GM12878 (cell line): ENCODE measurements at regions not wholly inside any gene's neighbourhood (a gene's known extent, or its start where the extent isn't known, plus 50 kb on each side); places are given as distances from the start of the nearest gene placed in this dataset.

Experiments used
- ATAC-seq: fragments of 200-7000 bp; cut with Tn5 transposase; 3 replicates; pipeline ENCODE4 v1.9.1; 2020; ENCODE audit warnings: mild to moderate bottlenecking, moderate library complexity
- BruUV-seq: library from RNA; stranded (reverse); fragments of 400-500 nt; replicated peaks from 2 replicates; lab custom pipeline; 2021; lab: Mats Ljungman, UMichigan
- CTCF ChIA-PET: fragments of 300-600 bp; sonication (Branson Sonifier 250); formaldehyde crosslinking; extraction: SDS; loops from one replicate; lab custom pipeline; 2021; ENCODE audit warnings: inconsistent platforms; lab: Yijun Ruan, JAX
- POLR2A ChIA-PET: fragments of 350-600 bp; formaldehyde crosslinking; extraction: SDS; loops from one replicate; lab custom pipeline; 2021; ENCODE audit warnings: inconsistent platforms; lab: Charles Lee
- RAD21 ChIA-PET: fragments of 300-600 bp; sonication (Branson Sonifier 250); formaldehyde crosslinking; loops from one replicate; lab custom pipeline; 2023; ENCODE audit warnings: antibody characterized with exemption; ENCODE audit not compliant: unreplicated experiment; lab: Charles Lee
- SMC1A ChIA-PET: fragments of 300-600 bp; sonication (Branson Sonifier 250); formaldehyde crosslinking; loops from one replicate; lab custom pipeline; 2023; ENCODE audit not compliant: unreplicated experiment, uncharacterized antibody; lab: Charles Lee
- DNase-seq: peaks from one replicate; pipeline ENCODE4 v3.0.0-alpha.2; 2011; ENCODE audit warnings: low read depth, low spot score
- FAIRE-seq: peaks from 3 replicates; lab custom pipeline; 2011; peaks lifted over from hg19 to GRCh38; lab: Jason Lieb, UNC
- H2AFZ ChIP-seq: 2 replicates; pipeline ENCODE4 v1.6.0; 2011; ENCODE audit warnings: low read depth, low read length, control low read depth; ENCODE audit not compliant: control insufficient read depth
- H3K27ac ChIP-seq: 2 replicates; pipeline ENCODE4 v1.5.1; 2011; ENCODE audit warnings: control low read depth; ENCODE audit not compliant: control insufficient read depth, insufficient read depth
- H3K27me3 ChIP-seq, 2 experiments: replicated peaks in 1 of 2; 2 replicates each; pipeline versions ENCODE4 v1.6.0 to v1.6.1; 2011; ENCODE audit warnings: low read length in 1 of 2; ENCODE audit not compliant: control insufficient read depth in 2 of 2, insufficient read depth in 2 of 2
- H3K36me3 ChIP-seq, 2 experiments: 2 replicates each; pipeline ENCODE4 v1.5.1; 2011; ENCODE audit warnings: low read length in 1 of 2; ENCODE audit not compliant: control insufficient read depth in 2 of 2, insufficient read depth in 2 of 2
- H3K4me1 ChIP-seq: 2 replicates; pipeline ENCODE4 v1.6.1; 2011; ENCODE audit warnings: mild to moderate bottlenecking, low read length, moderate library complexity, mixed read lengths; ENCODE audit not compliant: control insufficient read depth, insufficient read depth
- H3K4me2 ChIP-seq: 2 replicates; pipeline ENCODE4 v1.6.0; 2011; ENCODE audit warnings: control low read depth; ENCODE audit not compliant: control insufficient read depth, insufficient read depth
- H3K4me3 ChIP-seq: fragments of 200-600 bp; sonication (generic); 2 replicates; pipeline ENCODE4 v1.5.1; 2016
- H3K79me2 ChIP-seq: 2 replicates; pipeline ENCODE4 v1.6.0; 2011; ENCODE audit warnings: low read length; ENCODE audit not compliant: control insufficient read depth, insufficient read depth
- H3K9ac ChIP-seq: 2 replicates; pipeline ENCODE4 v1.8.0; 2011; ENCODE audit warnings: low read length, control low read depth, mixed read lengths; ENCODE audit not compliant: control insufficient read depth, insufficient read depth
- H3K9me3 ChIP-seq: replicated peaks from 3 replicates; pipeline ENCODE4 v1.5.1; 2011; ENCODE audit warnings: mild to moderate bottlenecking, low read length; ENCODE audit not compliant: control insufficient read depth, insufficient read depth
- H4K20me1 ChIP-seq: 2 replicates; pipeline ENCODE4 v1.6.0; 2011; ENCODE audit not compliant: control insufficient read depth, insufficient read depth
- CBX5 ChIP-seq: sonication (generic); IDR thresholded peaks from 2 replicates; pipeline ENCODE4 v1.6.1; 2016; ENCODE audit warnings: low read depth, moderate library complexity, mild to moderate bottlenecking, inconsistent platforms
- NFXL1 ChIP-seq: fragments of 450-650 bp; IDR thresholded peaks from 2 replicates; pipeline ENCODE4 v1.6.1; 2017; ENCODE audit warnings: antibody characterized with exemption, mild to moderate bottlenecking, borderline replicate concordance
- POLR2AphosphoS2 ChIP-seq: IDR thresholded peaks from 2 replicates; pipeline ENCODE4 v1.6.1; 2011; ENCODE audit warnings: low read depth, mild to moderate bottlenecking, low read length, improper control_type of control experiment, moderate library complexity
- POLR2AphosphoS5 ChIP-seq: IDR thresholded peaks from 2 replicates; pipeline ENCODE4 v1.6.1; 2011; ENCODE audit warnings: mild to moderate bottlenecking, low read length, inconsistent platforms
- TARDBP ChIP-seq: IDR thresholded peaks from 2 replicates; pipeline ENCODE4 v1.6.1; 2016; ENCODE audit warnings: borderline replicate concordance
- TCF7 ChIP-seq: IDR thresholded peaks from 2 replicates; pipeline ENCODE4 v1.6.1; 2014; ENCODE audit warnings: antibody characterized with exemption, borderline replicate concordance
- ZNF207 ChIP-seq: fragments of 450-650 bp; IDR thresholded peaks from 2 replicates; pipeline ENCODE4 v1.6.1; 2014; ENCODE audit warnings: antibody characterized with exemption, mild to moderate bottlenecking, borderline replicate concordance
- WGBS: methylation state at CpG from one replicate; pipeline ENCODE4 v1.1.6; 2016; ENCODE audit warnings: low lambda C conversion rate; ENCODE audit not compliant: insufficient replicate concordance, insufficient coverage; ENCODE audit errors: missing lambda C conversion rate; 5-methylcytosine and 5-hydroxymethylcytosine counted together
- in situ Hi-C: fragments of 300-500 bp; cut with MboI; formaldehyde crosslinking; loops from 9 replicates; pipeline ENCODE4 v1.14.3; 2018; ENCODE audit warnings: mixed read lengths
- intact Hi-C: fragments of 100-400 bp; cut with micrococcal nuclease; formaldehyde crosslinking; loops from one replicate; pipeline ENCODE4 v1.14.2; 2022; ENCODE audit not compliant: unreplicated experiment
- TF ChIP-seq, protein P1 (sequence below): IDR thresholded peaks from 2 replicates; pipeline ENCODE4 v1.6.1; 2011; ENCODE audit warnings: borderline replicate concordance, low read depth, mild to moderate bottlenecking, moderate library complexity, mixed read lengths, low read length; ENCODE audit not compliant: insufficient read depth; ENCODE audit errors: extremely low read length
- TF ChIP-seq, protein P2 (sequence below): fragments of 450-650 bp; IDR thresholded peaks from 2 replicates; pipeline ENCODE4 v1.6.1; 2017; ENCODE audit warnings: low read depth, mild to moderate bottlenecking, moderate library complexity

DNA sequence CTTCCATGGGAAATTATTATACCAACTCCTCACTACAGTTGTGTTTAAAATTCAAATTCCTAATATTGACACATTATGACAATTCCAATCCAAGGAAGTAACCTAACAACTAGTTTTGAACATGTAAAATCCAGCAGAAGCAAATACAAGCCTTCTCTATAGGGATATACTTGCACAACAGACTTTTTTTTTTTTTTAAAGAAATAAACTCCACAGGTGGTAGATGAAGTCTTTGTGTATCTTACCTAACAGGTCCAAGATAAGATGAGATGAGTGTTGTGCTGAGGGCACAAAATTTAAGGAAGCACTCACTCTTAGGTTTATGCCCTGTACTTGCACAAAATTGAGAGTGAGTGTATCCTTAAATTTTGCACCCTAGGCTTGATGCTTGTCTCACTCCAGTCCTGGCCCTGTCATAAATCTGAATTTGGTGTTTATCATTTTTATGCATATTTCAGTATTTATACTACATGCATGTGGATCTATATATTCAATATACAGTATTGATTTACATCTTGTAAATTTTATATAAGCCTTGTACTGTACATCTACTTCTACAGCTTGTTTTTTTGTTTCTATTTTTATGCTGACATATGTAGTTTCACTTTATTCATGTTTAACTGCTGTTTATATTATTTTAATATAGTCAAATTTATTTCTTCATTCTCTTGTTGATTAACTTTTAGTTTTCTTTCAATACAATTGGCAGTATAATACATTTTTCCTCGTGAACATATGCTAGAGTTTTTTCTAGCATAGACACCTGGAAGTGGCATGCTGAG, 60.6 kb upstream of the RGL1 start:
- TF ChIP-seq ZNF207 (no peak), CBX5 (no peak), POLR2AphosphoS5 (no peak), TARDBP (no peak), POLR2AphosphoS2 (no peak), NFXL1 (no peak), TCF7 (no peak)
- TF ChIP-seq, protein P1, sequence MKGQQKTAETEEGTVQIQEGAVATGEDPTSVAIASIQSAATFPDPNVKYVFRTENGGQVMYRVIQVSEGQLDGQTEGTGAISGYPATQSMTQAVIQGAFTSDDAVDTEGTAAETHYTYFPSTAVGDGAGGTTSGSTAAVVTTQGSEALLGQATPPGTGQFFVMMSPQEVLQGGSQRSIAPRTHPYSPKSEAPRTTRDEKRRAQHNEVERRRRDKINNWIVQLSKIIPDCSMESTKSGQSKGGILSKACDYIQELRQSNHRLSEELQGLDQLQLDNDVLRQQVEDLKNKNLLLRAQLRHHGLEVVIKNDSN: no peak
- TF ChIP-seq, protein P2, sequence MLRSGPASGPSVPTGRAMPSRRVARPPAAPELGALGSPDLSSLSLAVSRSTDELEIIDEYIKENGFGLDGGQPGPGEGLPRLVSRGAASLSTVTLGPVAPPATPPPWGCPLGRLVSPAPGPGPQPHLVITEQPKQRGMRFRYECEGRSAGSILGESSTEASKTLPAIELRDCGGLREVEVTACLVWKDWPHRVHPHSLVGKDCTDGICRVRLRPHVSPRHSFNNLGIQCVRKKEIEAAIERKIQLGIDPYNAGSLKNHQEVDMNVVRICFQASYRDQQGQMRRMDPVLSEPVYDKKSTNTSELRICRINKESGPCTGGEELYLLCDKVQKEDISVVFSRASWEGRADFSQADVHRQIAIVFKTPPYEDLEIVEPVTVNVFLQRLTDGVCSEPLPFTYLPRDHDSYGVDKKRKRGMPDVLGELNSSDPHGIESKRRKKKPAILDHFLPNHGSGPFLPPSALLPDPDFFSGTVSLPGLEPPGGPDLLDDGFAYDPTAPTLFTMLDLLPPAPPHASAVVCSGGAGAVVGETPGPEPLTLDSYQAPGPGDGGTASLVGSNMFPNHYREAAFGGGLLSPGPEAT: no peak
- no peaks in the 10 kb centered on the region; the same call in 2 of the 3 replicates for H3K9me3 ChIP-seq
- no TSS peak for BruUV-seq
- no peaks in the 10 kb centered on the region; a peak in 1 of 4 replicates for H3K36me3 ChIP-seq
- H3K79me2 ChIP-seq: no peaks in the 10 kb centered on the region
- ATAC-seq: no peak
- RAD21 ChIA-PET: interaction anchor here (2.1 kb wide), 1 partner anchor 89 kb away, joined by 6 read pairs; no protein-coding TSS in a partner anchor
- H3K4me1 ChIP-seq: no peaks in the 10 kb centered on the region
- H3K4me3 ChIP-seq: no peak overlapping the region
- H2AFZ ChIP-seq: no peak overlapping the region
- POLR2A ChIA-PET: no interaction called here
- CTCF ChIA-PET: interaction anchor here (0.6 kb wide), 1 partner anchor 948 kb away, joined by 3 read pairs; no protein-coding TSS in a partner anchor
- H3K27ac ChIP-seq: no peak overlapping the region
- SMC1A ChIA-PET: interaction anchor here (1.0 to 1.7 kb wide), 3 partner anchors 49 to 172 kb away, joined by 4 to 7 read pairs (median 4); no protein-coding TSS in a partner anchor
- intact Hi-C loops (no loop called here), in situ Hi-C loops (no loop called here)
- WGBS: 54% methylated on average over 1 of the region's 1 CpG
- H4K20me1 ChIP-seq: no peaks in the 10 kb centered on the region
- no peak overlapping the region for H3K4me2 ChIP-seq
- peak; percentile 18 for FAIRE-seq
- H3K27me3 ChIP-seq: no peaks in the 10 kb centered on the region
- H3K9ac ChIP-seq: no peak overlapping the region
- DNase-seq: no peak
